ENCODE measurements at regions not wholly inside any gene's neighbourhood (a gene's known extent, or its start where the extent isn't known, plus 50 kb on each side); places are given as distances from the start of the nearest gene placed in this dataset.

- no peak for DNase-seq (ENCODE audit: low read depth)
- TF ChIP-seq CTCF (conservative IDR thresholded peaks at IDR 0.05; ENCODE audit: low read depth, low read length): no peak
- no peak overlapping the region for H3K4me3 ChIP-seq (ENCODE audit: low read length)
These were observed 87.8 kb upstream of the UBE2E2 start for GRCh38 chr3:23115171-23115877.

GRCh38 chr3:23116081-23116837, 86.9 kb upstream of the UBE2E2 start:
- TF ChIP-seq CTCF (conservative IDR thresholded peaks at IDR 0.05; ENCODE audit: low read depth, low read length): no peak
- no peak for DNase-seq (ENCODE audit: low read depth)
- H3K4me3 ChIP-seq (ENCODE audit: low read length): no peak overlapping the region

- no peak for DNase-seq (ENCODE audit: low read depth)
- TF ChIP-seq CTCF (conservative IDR thresholded peaks at IDR 0.05; ENCODE audit: low read depth, low read length): no peak
- H3K4me3 ChIP-seq (ENCODE audit: low read length): no peak overlapping the region
These were observed 85.3 kb upstream of the UBE2E2 start for GRCh38 chr3:23117856-23118255.

GRCh38 chr3:23127196-23127595, 75.9 kb upstream of the UBE2E2 start:
- TF ChIP-seq CTCF (conservative IDR thresholded peaks at IDR 0.05; ENCODE audit: low read depth, low read length): no peak
- no peak for DNase-seq (ENCODE audit: low read depth)
- no peak overlapping the region for H3K4me3 ChIP-seq (ENCODE audit: low read length)

GRCh38 chr3:23128655-23129054, 74.5 kb upstream of the UBE2E2 start:
- no peak overlapping the region for H3K4me3 ChIP-seq (ENCODE audit: low read length)
- DNase-seq (ENCODE audit: low read depth): no peak
- TF ChIP-seq CTCF (conservative IDR thresholded peaks at IDR 0.05; ENCODE audit: low read depth, low read length): no peak

- TF ChIP-seq CTCF (conservative IDR thresholded peaks at IDR 0.05; ENCODE audit: low read depth, low read length): no peak
- no peak overlapping the region for H3K4me3 ChIP-seq (ENCODE audit: low read length)
- DNase-seq (ENCODE audit: low read depth): no peak
These were observed 74.0 kb upstream of the UBE2E2 start for GRCh38 chr3:23129117-23129516.

GRCh38 chr3:23129817-23130216, 73.3 kb upstream of the UBE2E2 start:
- no peak overlapping the region for H3K4me3 ChIP-seq (ENCODE audit: low read length)
- no peak for TF ChIP-seq CTCF (conservative IDR thresholded peaks at IDR 0.05; ENCODE audit: low read depth, low read length)
- no peak for DNase-seq (ENCODE audit: low read depth)
